ENCODE measurements at regions not wholly inside any gene's neighbourhood (a gene's known extent, or its start where the extent isn't known, plus 50 kb on each side); places are given as distances from the start of the nearest gene placed in this dataset.
A peak's percentile ranks its signal among the peaks of the same experiment; 100 is the strongest.

DNA sequence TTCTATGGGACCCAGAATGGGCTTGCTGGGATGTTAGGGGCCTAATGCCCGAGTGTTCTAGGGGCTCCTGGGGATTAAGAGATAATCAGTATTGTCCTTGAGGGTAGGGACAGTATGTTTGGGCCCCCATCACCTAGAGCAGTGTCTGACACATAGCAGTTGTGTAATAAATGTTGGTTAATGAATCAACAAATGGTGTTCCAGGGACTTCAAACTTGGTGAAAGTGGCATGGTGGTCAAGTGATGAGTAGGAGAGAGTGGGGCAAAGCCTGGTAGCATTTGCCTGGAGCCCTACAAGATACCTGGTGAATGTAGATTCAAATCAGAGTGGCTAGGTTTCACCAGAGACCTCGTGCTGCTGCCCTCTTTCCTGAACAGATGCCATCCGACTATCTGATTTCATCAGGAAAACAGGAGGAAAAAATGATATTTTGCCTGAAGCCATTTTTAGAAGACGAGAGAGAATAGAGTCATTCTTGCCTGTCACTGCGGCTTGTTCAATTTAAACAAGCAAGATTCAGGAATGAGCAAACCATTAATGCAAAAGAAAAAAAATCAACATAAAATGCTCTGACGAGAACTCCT is 117.3 kb downstream of the RPL22L1 start:
- ChIA-PET POLR2A (ENCODE audit: partially characterized antibody) (no interaction called here), CTCF (ENCODE audit: partially characterized antibody) (no interaction called here)
- no peak overlapping the region for H3K4me3 ChIP-seq (ENCODE audit: low read length in 2 of 2)
- H3K9me3 ChIP-seq (ENCODE audit: control insufficient read depth in 1 of 2, low read length in 2 of 2), result no peaks in the 10 kb centered on the region
- no peaks in the 10 kb centered on the region for H3K36me3 Mint-ChIP-seq
- no peak overlapping the region for H3K27ac ChIP-seq (ENCODE audit: low read depth, low read length)
- no peak overlapping the region for H3K4me3 Mint-ChIP-seq
- no peaks in the 10 kb centered on the region for H3K4me1 Mint-ChIP-seq
- intact Hi-C loops (cut with micrococcal nuclease), result no loop called here
- H3K9me3 Mint-ChIP-seq, result peaks cover 0 to 3% (median 0%) of the 10 kb centered on the region in 8 donors
- no peaks in the 10 kb centered on the region for H3K27me3 ChIP-seq (ENCODE audit: insufficient read depth, low read length)
- no peak overlapping the region for H3K27ac Mint-ChIP-seq
- DNase-seq, result no peak
- H3K36me3 ChIP-seq (ENCODE audit: insufficient read depth, low read length), result no peaks in the 10 kb centered on the region
- peaks cover 23 to 27% of the 10 kb centered on the region in 2 donors for H3K27me3 Mint-ChIP-seq
- no peaks in the 10 kb centered on the region for H3K4me1 ChIP-seq (ENCODE audit: insufficient read depth, low read length)

- no peak for DNase-seq
These were observed 118.1 kb downstream of the RPL22L1 start for GRCh38 chr3:170751899-170752293.

GRCh38 chr3:170751083-170751898 is 118.7 kb downstream of the RPL22L1 start:
- Mint-ChIP-seq H3K9me3 (peaks cover 0 to 3% (median 0%) of the 10 kb centered on the region in 8 donors), H3K4me3 (peak overlapping the region in 1 of 8 donors; percentile 11), H3K27ac (no peak overlapping the region), H3K27me3 (peaks cover 29 to 30% of the 10 kb centered on the region in 2 donors), H3K36me3 (no peaks in the 10 kb centered on the region), H3K4me1 (no peaks in the 10 kb centered on the region)
- no peak for DNase-seq
- ChIA-PET POLR2A (ENCODE audit: partially characterized antibody) (no interaction called here), CTCF (ENCODE audit: partially characterized antibody) (no interaction called here)
- Histone ChIP-seq H3K27ac (ENCODE audit: low read depth, low read length) (no peak overlapping the region), H3K4me3 (ENCODE audit: low read length in 2 of 2) (no peak overlapping the region), H3K4me1 (ENCODE audit: insufficient read depth, low read length) (no peaks in the 10 kb centered on the region), H3K9me3 (ENCODE audit: control insufficient read depth in 1 of 2, low read length in 2 of 2) (no peaks in the 10 kb centered on the region), H3K36me3 (ENCODE audit: insufficient read depth, low read length) (no peaks in the 10 kb centered on the region), H3K27me3 (ENCODE audit: insufficient read depth, low read length) (no peaks in the 10 kb centered on the region)
- intact Hi-C loops (cut with micrococcal nuclease), result no loop called here

More at GRCh38 chr3:170751899-170752293, 118.1 kb downstream of the RPL22L1 start:
- Histone ChIP-seq H3K4me1 (ENCODE audit: insufficient read depth, low read length) (no peaks in the 10 kb centered on the region), H3K9me3 (ENCODE audit: control insufficient read depth in 1 of 2, low read length in 2 of 2) (no peaks in the 10 kb centered on the region), H3K27me3 (ENCODE audit: insufficient read depth, low read length) (no peaks in the 10 kb centered on the region), H3K36me3 (ENCODE audit: insufficient read depth, low read length) (no peaks in the 10 kb centered on the region), H3K27ac (ENCODE audit: low read depth, low read length) (no peak overlapping the region), H3K4me3 (ENCODE audit: low read length in 2 of 2) (no peak overlapping the region)
- no peaks in the 10 kb centered on the region for H3K36me3 Mint-ChIP-seq
- no peaks in the 10 kb centered on the region for H3K4me1 Mint-ChIP-seq
- ChIA-PET CTCF (ENCODE audit: partially characterized antibody) (no interaction called here), POLR2A (ENCODE audit: partially characterized antibody) (no interaction called here)
- H3K27me3 Mint-ChIP-seq, result peaks cover 26 to 29% of the 10 kb centered on the region in 2 donors
- no peak overlapping the region for H3K27ac Mint-ChIP-seq
- intact Hi-C loops (cut with micrococcal nuclease), result no loop called here
- peaks cover 0 to 3% (median 0%) of the 10 kb centered on the region in 8 donors for H3K9me3 Mint-ChIP-seq
- H3K4me3 Mint-ChIP-seq, result no peak overlapping the region

DNA sequence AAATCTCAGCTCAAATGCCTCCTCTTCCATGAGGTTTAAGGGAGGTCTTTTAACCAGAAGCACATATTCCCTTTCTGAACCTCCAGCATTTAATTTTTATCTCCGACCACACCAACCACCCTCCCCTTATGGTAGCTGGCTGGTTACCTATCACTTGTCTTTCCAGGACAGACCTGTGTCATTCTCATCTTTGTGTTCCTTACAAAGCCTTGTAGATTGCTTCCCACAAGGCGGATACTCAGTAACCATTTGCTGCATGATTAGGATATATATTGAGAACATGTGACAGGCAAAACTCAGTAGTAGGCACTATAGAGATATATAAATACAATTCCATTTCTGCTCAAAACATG is 119.5 kb downstream of the RPL22L1 start:
- no peak overlapping the region for H3K27ac ChIP-seq (ENCODE audit: low read depth, low read length)
- ChIA-PET CTCF (ENCODE audit: partially characterized antibody) (no interaction called here), POLR2A (ENCODE audit: partially characterized antibody) (no interaction called here)
- intact Hi-C loops (cut with micrococcal nuclease), result no loop called here
- DNase-seq, result no peak
- no peak overlapping the region for H3K4me3 ChIP-seq (ENCODE audit: low read length in 2 of 2)
- Mint-ChIP-seq H3K27me3 (peaks cover 29 to 31% of the 10 kb centered on the region in 2 donors), H3K9me3 (peaks cover 0 to 3% (median 0%) of the 10 kb centered on the region in 8 donors), H3K27ac (no peak overlapping the region), H3K4me1 (no peaks in the 10 kb centered on the region), H3K36me3 (no peaks in the 10 kb centered on the region), H3K4me3 (no peak overlapping the region)
- H3K9me3 ChIP-seq (ENCODE audit: control insufficient read depth in 1 of 2, low read length in 2 of 2), result no peaks in the 10 kb centered on the region
- no peaks in the 10 kb centered on the region for H3K4me1 ChIP-seq (ENCODE audit: insufficient read depth, low read length)
- H3K27me3 ChIP-seq (ENCODE audit: insufficient read depth, low read length), result no peaks in the 10 kb centered on the region
- no peaks in the 10 kb centered on the region for H3K36me3 ChIP-seq (ENCODE audit: insufficient read depth, low read length)

GRCh38 chr3:170749765-170750477 is 120.1 kb downstream of the RPL22L1 start:
- Histone ChIP-seq H3K9me3 (ENCODE audit: control insufficient read depth in 1 of 2, low read length in 2 of 2) (no peaks in the 10 kb centered on the region), H3K4me1 (ENCODE audit: insufficient read depth, low read length) (no peaks in the 10 kb centered on the region), H3K36me3 (ENCODE audit: insufficient read depth, low read length) (no peaks in the 10 kb centered on the region), H3K27me3 (ENCODE audit: insufficient read depth, low read length) (no peaks in the 10 kb centered on the region), H3K27ac (ENCODE audit: low read depth, low read length) (no peak overlapping the region), H3K4me3 (ENCODE audit: low read length in 2 of 2) (no peak overlapping the region)
- peaks cover 29 to 30% of the 10 kb centered on the region in 2 donors for H3K27me3 Mint-ChIP-seq
- no peaks in the 10 kb centered on the region for H3K4me1 Mint-ChIP-seq
- DNase-seq, result no peak
- H3K36me3 Mint-ChIP-seq, result no peaks in the 10 kb centered on the region
- peaks cover 0 to 3% (median 0%) of the 10 kb centered on the region in 8 donors for H3K9me3 Mint-ChIP-seq
- no peak overlapping the region for H3K4me3 Mint-ChIP-seq
- intact Hi-C loops (cut with micrococcal nuclease), result no loop called here
- no peak overlapping the region for H3K27ac Mint-ChIP-seq
- ChIA-PET CTCF (ENCODE audit: partially characterized antibody) (no interaction called here), POLR2A (ENCODE audit: partially characterized antibody) (no interaction called here)

- no peaks in the 10 kb centered on the region for H3K9me3 ChIP-seq (ENCODE audit: control insufficient read depth in 1 of 2, low read length in 2 of 2)
- Mint-ChIP-seq H3K36me3 (no peaks in the 10 kb centered on the region), H3K9me3 (peaks cover 0 to 3% (median 0%) of the 10 kb centered on the region in 8 donors), H3K27ac (no peak overlapping the region), H3K4me3 (no peak overlapping the region), H3K27me3 (peaks cover 26 to 30% of the 10 kb centered on the region in 2 donors), H3K4me1 (no peaks in the 10 kb centered on the region)
- ChIA-PET CTCF (ENCODE audit: partially characterized antibody) (no interaction called here), POLR2A (ENCODE audit: partially characterized antibody) (no interaction called here)
- DNase-seq, result no peak
- H3K4me1 ChIP-seq (ENCODE audit: insufficient read depth, low read length), result no peaks in the 10 kb centered on the region
- no peaks in the 10 kb centered on the region for H3K27me3 ChIP-seq (ENCODE audit: insufficient read depth, low read length)
- no peak overlapping the region for H3K4me3 ChIP-seq (ENCODE audit: low read length in 2 of 2)
- intact Hi-C loops (cut with micrococcal nuclease), result no loop called here
- no peaks in the 10 kb centered on the region for H3K36me3 ChIP-seq (ENCODE audit: insufficient read depth, low read length)
- no peak overlapping the region for H3K27ac ChIP-seq (ENCODE audit: low read depth, low read length)
These were observed 120.8 kb downstream of the RPL22L1 start for GRCh38 chr3:170749185-170749584.

GRCh38 chr3:170746175-170746942 is 123.6 kb downstream of the RPL22L1 start:
- Mint-ChIP-seq H3K9me3 (peaks cover 0 to 3% (median 0%) of the 10 kb centered on the region in 8 donors), H3K4me1 (no peaks in the 10 kb centered on the region), H3K27me3 (peaks cover 19 to 24% of the 10 kb centered on the region in 2 donors), H3K4me3 (no peak overlapping the region), H3K27ac (no peak overlapping the region), H3K36me3 (no peaks in the 10 kb centered on the region)
- Histone ChIP-seq H3K4me3 (ENCODE audit: low read length in 2 of 2) (no peak overlapping the region), H3K27me3 (ENCODE audit: insufficient read depth, low read length) (no peaks in the 10 kb centered on the region), H3K27ac (ENCODE audit: low read depth, low read length) (no peak overlapping the region), H3K4me1 (ENCODE audit: insufficient read depth, low read length) (no peaks in the 10 kb centered on the region), H3K9me3 (ENCODE audit: control insufficient read depth in 1 of 2, low read length in 2 of 2) (no peaks in the 10 kb centered on the region), H3K36me3 (ENCODE audit: insufficient read depth, low read length) (no peaks in the 10 kb centered on the region)
- intact Hi-C loops (cut with micrococcal nuclease), result no loop called here
- no peak for DNase-seq
- ChIA-PET CTCF (ENCODE audit: partially characterized antibody) (interaction anchor here (1.0 kb wide), 1 partner anchor 14 kb away, joined by 3 read pairs; no protein-coding TSS in a partner anchor), POLR2A (ENCODE audit: partially characterized antibody) (no interaction called here)

Data from CD4-positive, alpha-beta memory T cell (primary cell).